Activated CD8-positive, alpha-beta T cell treated with anti-CD3 and anti-CD28 coated beads for 36 hours (primary cell): ENCODE measurements at regions not wholly inside any gene's neighbourhood (a gene's known extent, or its start where the extent isn't known, plus 50 kb on each side); places are given as distances from the start of the nearest gene placed in this dataset.

Source experiments
- ATAC-seq: fragments of 200-7000 bp; cut with Tn5 transposase; one replicate; pipeline ENCODE4 v1.10.0; 2021; ENCODE audit warnings: mild to moderate bottlenecking, moderate library complexity
- CTCF ChIA-PET: fragments of 350-600 bp; sonication (Branson Sonifier 250); formaldehyde crosslinking; loops from one replicate; lab custom pipeline; 2021; ENCODE audit warnings: antibody characterized with exemption; lab: Charles Lee
- POLR2A ChIA-PET: fragments of 350-600 bp; sonication (Branson Sonifier 250); formaldehyde crosslinking; loops from one replicate; lab custom pipeline; 2021; ENCODE audit warnings: antibody characterized with exemption; lab: Charles Lee
- DNase-seq: peaks from one replicate; pipeline ENCODE4 v3.0.0-alpha.2; 2020
- H3K27ac Mint-ChIP-seq: one replicate; pipeline ENCODE4 v1.8.0; 2021; ENCODE audit warnings: mild to moderate bottlenecking, mixed read lengths
- H3K27me3 Mint-ChIP-seq: one replicate; pipeline ENCODE4 v1.8.0; 2021; ENCODE audit warnings: mixed read lengths
- H3K36me3 Mint-ChIP-seq: one replicate; pipeline ENCODE4 v1.8.0; 2021; ENCODE audit warnings: low read depth, mixed read lengths
- H3K4me1 Mint-ChIP-seq: one replicate; pipeline ENCODE4 v1.8.0; 2021; ENCODE audit warnings: low read depth, mixed read lengths
- H3K4me3 Mint-ChIP-seq: one replicate; pipeline ENCODE4 v1.8.0; 2021; ENCODE audit warnings: mild to moderate bottlenecking, moderate library complexity, mixed read lengths
- H3K9me3 Mint-ChIP-seq: one replicate; pipeline ENCODE4 v1.8.0; 2021; ENCODE audit warnings: mixed read lengths
- CTCF ChIP-seq: fragments of 200-600 bp; IDR thresholded peaks from one replicate; pipeline ENCODE4 v1.8.0; 2022; ENCODE audit warnings: antibody characterized with exemption, mild to moderate bottlenecking
- intact Hi-C: fragments of 100-400 bp; cut with micrococcal nuclease; formaldehyde crosslinking; loops from one replicate; pipeline ENCODE4 v1.10.0; 2022

GRCh38 chr2:887639-888038 is 63.0 kb upstream of the SNTG2 start:
- H3K27ac Mint-ChIP-seq = no peak overlapping the region

GRCh38 chr2:886072-887022 is 64.3 kb upstream of the SNTG2 start:
- Mint-ChIP-seq H3K27me3 (peaks cover 23% of the 10 kb centered on the region), H3K9me3 (no peaks in the 10 kb centered on the region), H3K36me3 (no peaks in the 10 kb centered on the region), H3K4me3 (no peak overlapping the region), H3K4me1 (peaks cover 1% of the 10 kb centered on the region), H3K27ac (no peak overlapping the region)
- intact Hi-C loops = no loop called here
- ChIA-PET POLR2A (no interaction called here), CTCF (interaction anchor here (0.7 kb wide), 1 partner anchor 659 kb away, joined by 3 read pairs; no protein-coding TSS in a partner anchor)
- no peak for DNase-seq
- TF ChIP-seq CTCF = no peak
- no peak for ATAC-seq

More at GRCh38 chr2:887639-888038, 63.0 kb upstream of the SNTG2 start:
- ChIA-PET POLR2A (no interaction called here), CTCF (no interaction called here)
- H3K27me3 Mint-ChIP-seq = peaks cover 29% of the 10 kb centered on the region
- H3K9me3 Mint-ChIP-seq = no peaks in the 10 kb centered on the region
- intact Hi-C loops = no loop called here
- no peaks in the 10 kb centered on the region for H3K4me1 Mint-ChIP-seq
- H3K4me3 Mint-ChIP-seq = no peak overlapping the region
- no peak for DNase-seq
- no peak for ATAC-seq
- no peaks in the 10 kb centered on the region for H3K36me3 Mint-ChIP-seq
- TF ChIP-seq CTCF = no peak

- no peak for TF ChIP-seq CTCF
- H3K4me1 Mint-ChIP-seq = peaks cover 4% of the 10 kb centered on the region
- ATAC-seq (no peak), DNase-seq (no peak)
- ChIA-PET POLR2A (no interaction called here), CTCF (interaction anchor here (0.7 kb wide), 1 partner anchor 660 kb away, joined by 3 read pairs; no protein-coding TSS in a partner anchor)
- peaks cover 22% of the 10 kb centered on the region for H3K27me3 Mint-ChIP-seq
- no peak overlapping the region for H3K4me3 Mint-ChIP-seq
- no peak overlapping the region for H3K27ac Mint-ChIP-seq
- intact Hi-C loops = no loop called here
- no peaks in the 10 kb centered on the region for H3K9me3 Mint-ChIP-seq
- H3K36me3 Mint-ChIP-seq = no peaks in the 10 kb centered on the region
Measured at GRCh38 chr2:885230-886071, 65.2 kb upstream of the SNTG2 start.

- intact Hi-C loops = no loop called here
- Mint-ChIP-seq H3K4me1 (peaks cover 4% of the 10 kb centered on the region), H3K27ac (no peak overlapping the region), H3K27me3 (peaks cover 18% of the 10 kb centered on the region), H3K4me3 (no peak overlapping the region), H3K36me3 (no peaks in the 10 kb centered on the region), H3K9me3 (no peaks in the 10 kb centered on the region)
- POLR2A ChIA-PET = no interaction called here
- TF ChIP-seq CTCF = no peak
- ATAC-seq (no peak), DNase-seq (no peak)
- CTCF ChIA-PET = interaction anchor here (1.0 kb wide), 1 partner anchor 13 kb away, joined by 3 read pairs; no protein-coding TSS in a partner anchor
Measured at GRCh38 chr2:883803-884748, 66.6 kb upstream of the SNTG2 start.
